ENCODE measurements at regions not wholly inside any gene's neighbourhood (a gene's known extent, or its start where the extent isn't known, plus 50 kb on each side); places are given as distances from the start of the nearest gene placed in this dataset.

DNA sequence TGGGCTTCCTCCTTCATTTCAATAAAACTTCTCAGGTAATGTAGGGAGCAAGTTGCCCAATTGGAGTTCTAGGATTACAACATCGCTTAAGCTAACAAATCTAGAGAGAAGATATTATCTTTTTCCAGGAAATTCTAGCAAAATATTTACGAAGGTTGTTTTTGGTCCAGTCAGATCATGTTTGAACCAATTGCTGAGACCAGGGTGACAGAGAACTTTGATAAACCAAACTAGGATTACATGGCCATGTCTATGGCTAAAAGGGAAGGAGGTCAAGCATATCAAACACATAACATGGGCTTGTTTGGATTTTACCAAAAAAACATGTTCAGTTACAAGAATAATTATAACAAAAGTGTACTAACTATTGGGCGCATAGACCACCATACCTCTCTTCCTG is 442.4 kb upstream of the SGCG start:
- Histone ChIP-seq H3K4ac (ENCODE audit: low read depth, low read length) (no peak overlapping the region), H3K27me3 (ENCODE audit: insufficient read depth, low read length) (no peaks in the 10 kb centered on the region), H4K91ac (ENCODE audit: insufficient read length, low read depth, low read length) (no peak overlapping the region), H2BK12ac (ENCODE audit: insufficient read length, low read depth, low read length) (no peak overlapping the region), H3K9me3 (ENCODE audit: control insufficient read depth, low read depth, low read length) (no peaks in the 10 kb centered on the region), H2BK120ac (ENCODE audit: low read depth, low read length, poor library complexity, severe bottlenecking) (no peak overlapping the region), H4K5ac (ENCODE audit: insufficient read length, low read depth, low read length) (no peak overlapping the region), H3K9ac (ENCODE audit: extremely low read depth, insufficient read length, low read length) (no peak overlapping the region), H2AFZ (ENCODE audit: low read length) (no peak overlapping the region), H3K23ac (ENCODE audit: insufficient read length, low read depth, low read length) (no peak overlapping the region), H3K4me2 (ENCODE audit: insufficient read depth, insufficient read length, low read length) (no peak overlapping the region), H4K8ac (replicated peaks; ENCODE audit: insufficient read length, low read depth, low read length) (no peak overlapping the region), H2AK5ac (ENCODE audit: insufficient read length, low read length) (no peak overlapping the region), H3K56ac (ENCODE audit: insufficient read length, low read depth, low read length) (no peak overlapping the region), H2BK5ac (ENCODE audit: insufficient read length, low read length) (no peak overlapping the region), H3K14ac (ENCODE audit: insufficient read depth, low read length) (no peak overlapping the region), H4K20me1 (ENCODE audit: control insufficient read depth, insufficient read depth, insufficient read length) (no peaks in the 10 kb centered on the region), H3K18ac (ENCODE audit: insufficient read length, low read depth, low read length) (no peak overlapping the region), H3T11ph (ENCODE audit: low read length) (no peak overlapping the region), H2BK20ac (ENCODE audit: low read depth, low read length, poor library complexity, severe bottlenecking) (no peak overlapping the region), H3K79me1 (ENCODE audit: insufficient read depth, low read depth, low read length, poor library complexity, severe bottlenecking) (no peaks in the 10 kb centered on the region), H3K79me2 (ENCODE audit: insufficient read depth, low read length) (no peaks in the 10 kb centered on the region), H3K4me1 (ENCODE audit: insufficient read depth, low read length) (no peaks in the 10 kb centered on the region), H2BK15ac (ENCODE audit: low read depth, low read length) (no peak overlapping the region), H3K23me2 (ENCODE audit: insufficient read length, low read depth, low read length, poor library complexity, severe bottlenecking) (no peaks in the 10 kb centered on the region), H3K27ac (ENCODE audit: insufficient read length, low read depth, low read length) (no peak overlapping the region)
- H3K9me3 Mint-ChIP-seq, result no peaks in the 10 kb centered on the region
- H3K36me3 Mint-ChIP-seq (ENCODE audit: insufficient read depth in 1 of 3, low read depth in 3 of 3), result no peaks in the 10 kb centered on the region
- H3K27ac Mint-ChIP-seq, result no peak overlapping the region
- peaks cover 9 to 13% of the 10 kb centered on the region in 2 experiments; a peak in 3 of 4 replicates for H3K4me1 Mint-ChIP-seq
- H3K27me3 Mint-ChIP-seq (ENCODE audit: low read depth), result no peaks in the 10 kb centered on the region
- H3K4me3 Mint-ChIP-seq, result no peak overlapping the region
- TF ChIP-seq, protein P1, sequence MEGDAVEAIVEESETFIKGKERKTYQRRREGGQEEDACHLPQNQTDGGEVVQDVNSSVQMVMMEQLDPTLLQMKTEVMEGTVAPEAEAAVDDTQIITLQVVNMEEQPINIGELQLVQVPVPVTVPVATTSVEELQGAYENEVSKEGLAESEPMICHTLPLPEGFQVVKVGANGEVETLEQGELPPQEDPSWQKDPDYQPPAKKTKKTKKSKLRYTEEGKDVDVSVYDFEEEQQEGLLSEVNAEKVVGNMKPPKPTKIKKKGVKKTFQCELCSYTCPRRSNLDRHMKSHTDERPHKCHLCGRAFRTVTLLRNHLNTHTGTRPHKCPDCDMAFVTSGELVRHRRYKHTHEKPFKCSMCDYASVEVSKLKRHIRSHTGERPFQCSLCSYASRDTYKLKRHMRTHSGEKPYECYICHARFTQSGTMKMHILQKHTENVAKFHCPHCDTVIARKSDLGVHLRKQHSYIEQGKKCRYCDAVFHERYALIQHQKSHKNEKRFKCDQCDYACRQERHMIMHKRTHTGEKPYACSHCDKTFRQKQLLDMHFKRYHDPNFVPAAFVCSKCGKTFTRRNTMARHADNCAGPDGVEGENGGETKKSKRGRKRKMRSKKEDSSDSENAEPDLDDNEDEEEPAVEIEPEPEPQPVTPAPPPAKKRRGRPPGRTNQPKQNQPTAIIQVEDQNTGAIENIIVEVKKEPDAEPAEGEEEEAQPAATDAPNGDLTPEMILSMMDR (conservative IDR thresholded peaks at IDR 0.05), result no peak
- no CpG with 5 or more reads among the region's 3 CpGs for WGBS (ENCODE audit: extremely low coverage, insufficient read length, low lambda C conversion rate)
- DNase-seq, result no peak
